Right atrium auricular region (tissue), 2 donors: ENCODE measurements at regions not wholly inside any gene's neighbourhood (a gene's known extent, or its start where the extent isn't known, plus 50 kb on each side); places are given as distances from the start of the nearest gene placed in this dataset.

Experiments
- DNase-seq: peaks from one replicate; pipeline ENCODE4 v3.0.0-alpha.2; 2019; ENCODE audit warnings: low spot score
- H3K27ac ChIP-seq, 2 donors: fragments of 200-600 bp; sonication (generic); 1 replicate in 1 of 2; 2 replicates in 1 of 2; pipeline ENCODE4 v1.5.1; 2016 to 2019
- H3K27me3 ChIP-seq, 2 donors: fragments of 200-600 bp; sonication (generic); one replicate each; pipeline versions ENCODE4 v1.5.1 to v1.6.0; 2017 to 2019
- H3K36me3 ChIP-seq: fragments of 200-600 bp; sonication (generic); one replicate; pipeline ENCODE4 v1.5.1; 2016
- H3K4me1 ChIP-seq, 2 donors: fragments of 200-600 bp; sonication (generic); one replicate each; pipeline versions ENCODE4 v1.5.1 to v1.6.0; 2017 to 2019
- H3K4me3 ChIP-seq, 2 donors: fragments of 200-600 bp; sonication (generic); 1 replicate in 1 of 2; 2 replicates in 1 of 2; pipeline ENCODE4 v1.5.1; 2017 to 2019; ENCODE audit warnings: mild to moderate bottlenecking in 1 of 2, moderate library complexity in 1 of 2
- H3K9me3 ChIP-seq, 2 donors: fragments of 200-600 bp; sonication (generic); one replicate each; pipeline ENCODE4 v1.5.1; 2019
- TF ChIP-seq, protein P1 (sequence below), 2 donors: fragments of 200-600 bp; sonication (generic); IDR thresholded peaks; one replicate each; pipeline ENCODE4 v1.5.1; 2019; ENCODE audit warnings: antibody characterized with exemption in 2 of 2

DNA sequence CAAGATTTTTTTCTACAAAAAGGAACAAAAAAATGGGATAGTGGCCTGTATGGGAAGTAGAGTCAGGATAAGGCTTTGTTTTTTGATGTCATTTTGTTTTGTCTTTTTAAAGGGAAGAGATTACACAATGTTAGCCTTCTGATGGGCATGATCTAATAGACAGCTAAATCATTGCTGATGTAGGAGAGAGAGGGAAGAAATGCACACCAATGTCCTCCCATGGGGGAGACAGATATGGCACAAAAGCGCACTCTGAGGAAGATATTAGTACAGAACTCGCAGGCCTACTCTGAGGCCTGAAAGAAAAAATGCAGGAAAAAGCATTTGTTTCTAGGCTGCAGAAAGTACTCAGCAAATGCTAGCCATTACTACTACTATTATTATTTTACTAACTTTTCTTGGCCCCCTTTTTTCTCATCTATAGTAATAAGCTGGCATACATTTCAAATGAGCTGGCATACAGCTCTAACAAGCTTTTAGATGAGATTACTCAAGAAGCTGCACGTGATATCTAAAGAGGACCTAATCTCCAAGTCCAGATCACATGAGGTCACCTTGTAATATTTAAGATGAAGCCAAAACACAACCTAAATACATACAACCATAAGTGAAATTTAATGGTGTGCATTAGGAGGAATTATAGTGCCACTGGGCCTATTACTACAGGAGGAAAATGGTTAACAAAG, 269.4 kb upstream of the TANK start:
- DNase-seq: no peak
- Histone ChIP-seq H3K27ac (peak overlapping the region in 1 of 2 donors; percentile 3), H3K4me3 (no peak overlapping the region)

DNA sequence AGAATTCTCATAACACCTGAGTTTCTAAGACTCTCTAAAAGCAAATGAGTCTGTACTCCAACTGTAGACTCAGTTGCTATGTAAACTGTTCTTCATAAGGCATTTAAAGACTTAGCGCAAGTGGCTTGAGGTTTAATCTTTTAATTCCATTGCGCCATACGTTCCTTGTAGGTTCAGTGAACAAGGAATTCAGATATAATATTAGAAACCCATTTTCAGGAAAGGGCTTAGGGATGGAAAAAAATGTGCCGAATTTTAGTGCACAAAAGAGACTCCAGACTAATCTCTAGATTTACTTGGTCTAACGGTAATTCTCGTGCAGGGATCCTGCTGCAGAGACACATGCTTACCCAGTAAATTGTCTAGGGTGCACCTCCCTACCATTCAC, 268.9 kb upstream of the TANK start:
- TF ChIP-seq, protein P1, sequence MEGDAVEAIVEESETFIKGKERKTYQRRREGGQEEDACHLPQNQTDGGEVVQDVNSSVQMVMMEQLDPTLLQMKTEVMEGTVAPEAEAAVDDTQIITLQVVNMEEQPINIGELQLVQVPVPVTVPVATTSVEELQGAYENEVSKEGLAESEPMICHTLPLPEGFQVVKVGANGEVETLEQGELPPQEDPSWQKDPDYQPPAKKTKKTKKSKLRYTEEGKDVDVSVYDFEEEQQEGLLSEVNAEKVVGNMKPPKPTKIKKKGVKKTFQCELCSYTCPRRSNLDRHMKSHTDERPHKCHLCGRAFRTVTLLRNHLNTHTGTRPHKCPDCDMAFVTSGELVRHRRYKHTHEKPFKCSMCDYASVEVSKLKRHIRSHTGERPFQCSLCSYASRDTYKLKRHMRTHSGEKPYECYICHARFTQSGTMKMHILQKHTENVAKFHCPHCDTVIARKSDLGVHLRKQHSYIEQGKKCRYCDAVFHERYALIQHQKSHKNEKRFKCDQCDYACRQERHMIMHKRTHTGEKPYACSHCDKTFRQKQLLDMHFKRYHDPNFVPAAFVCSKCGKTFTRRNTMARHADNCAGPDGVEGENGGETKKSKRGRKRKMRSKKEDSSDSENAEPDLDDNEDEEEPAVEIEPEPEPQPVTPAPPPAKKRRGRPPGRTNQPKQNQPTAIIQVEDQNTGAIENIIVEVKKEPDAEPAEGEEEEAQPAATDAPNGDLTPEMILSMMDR (IDR thresholded peaks at IDR 0.05): no peak
- H3K4me1 ChIP-seq: peaks cover 0 to 11% of the 10 kb centered on the region in 2 donors
- no peaks in the 10 kb centered on the region for H3K9me3 ChIP-seq
- no peak for DNase-seq
- H3K27me3 ChIP-seq: no peaks in the 10 kb centered on the region
- H3K27ac ChIP-seq: peak overlapping the region in 1 of 2 donors; percentile 1
- no peaks in the 10 kb centered on the region for H3K36me3 ChIP-seq
- H3K4me3 ChIP-seq: no peak overlapping the region

More for the DNA sequence above, 269.4 kb upstream of the TANK start:
- H3K9me3 ChIP-seq: no peaks in the 10 kb centered on the region
- TF ChIP-seq, protein P1 (IDR thresholded peaks at IDR 0.05): no peak
- H3K27me3 ChIP-seq: no peaks in the 10 kb centered on the region
- H3K4me1 ChIP-seq: peaks cover 0 to 11% of the 10 kb centered on the region in 2 donors
- no peaks in the 10 kb centered on the region for H3K36me3 ChIP-seq

DNA sequence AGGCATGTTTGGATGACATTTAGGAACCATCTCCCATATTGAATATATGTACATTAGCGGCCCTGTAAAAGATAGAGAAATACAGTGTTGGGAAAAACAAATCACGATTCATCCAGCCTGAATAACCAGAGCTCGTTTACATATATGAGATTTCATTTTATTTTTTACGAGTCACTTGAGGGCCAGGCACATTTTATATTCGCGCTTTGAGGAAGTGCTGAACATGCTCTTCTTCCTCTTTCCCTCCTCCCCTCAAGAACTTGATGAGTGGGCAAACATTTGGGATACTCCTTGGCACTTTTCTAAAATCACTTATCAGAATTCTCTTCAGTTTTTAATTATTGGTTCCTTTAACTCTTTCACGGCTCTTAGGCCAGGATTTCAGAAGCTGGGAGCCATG, 268.0 kb upstream of the TANK start:
- H3K27me3 ChIP-seq: no peaks in the 10 kb centered on the region
- TF ChIP-seq, protein P1 (IDR thresholded peaks at IDR 0.05): no peak
- H3K4me3 ChIP-seq: no peak overlapping the region
- H3K36me3 ChIP-seq: no peaks in the 10 kb centered on the region
- H3K4me1 ChIP-seq: peaks cover 0 to 11% of the 10 kb centered on the region in 2 donors
- no peak for DNase-seq
- H3K9me3 ChIP-seq: no peaks in the 10 kb centered on the region
- H3K27ac ChIP-seq: no peak overlapping the region

DNA sequence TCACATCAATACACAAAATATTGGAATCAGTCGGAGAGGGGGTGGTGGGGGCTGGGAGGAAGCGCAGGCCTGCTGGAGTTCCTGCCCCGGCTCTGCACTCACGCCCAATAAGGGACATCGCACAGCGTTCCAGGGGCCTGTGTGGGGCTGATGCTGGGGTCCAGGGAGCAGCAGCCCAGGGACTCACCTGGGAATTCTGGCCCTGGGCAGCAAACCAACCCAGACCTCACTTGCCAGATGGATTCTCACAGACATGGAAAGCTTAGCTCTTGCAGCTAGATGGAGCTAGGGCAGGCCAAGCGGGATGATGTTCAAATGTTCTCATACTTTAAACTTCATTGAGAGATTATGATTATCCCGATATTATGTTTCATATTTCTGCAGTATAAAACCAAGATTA, 266.6 kb upstream of the TANK start:
- Histone ChIP-seq H3K27me3 (no peaks in the 10 kb centered on the region), H3K36me3 (no peaks in the 10 kb centered on the region), H3K4me1 (peaks cover 0 to 13% of the 10 kb centered on the region in 2 donors), H3K27ac (no peak overlapping the region), H3K4me3 (no peak overlapping the region), H3K9me3 (no peaks in the 10 kb centered on the region)
- DNase-seq: no peak
- TF ChIP-seq, protein P1 (IDR thresholded peaks at IDR 0.05): no peak

DNA sequence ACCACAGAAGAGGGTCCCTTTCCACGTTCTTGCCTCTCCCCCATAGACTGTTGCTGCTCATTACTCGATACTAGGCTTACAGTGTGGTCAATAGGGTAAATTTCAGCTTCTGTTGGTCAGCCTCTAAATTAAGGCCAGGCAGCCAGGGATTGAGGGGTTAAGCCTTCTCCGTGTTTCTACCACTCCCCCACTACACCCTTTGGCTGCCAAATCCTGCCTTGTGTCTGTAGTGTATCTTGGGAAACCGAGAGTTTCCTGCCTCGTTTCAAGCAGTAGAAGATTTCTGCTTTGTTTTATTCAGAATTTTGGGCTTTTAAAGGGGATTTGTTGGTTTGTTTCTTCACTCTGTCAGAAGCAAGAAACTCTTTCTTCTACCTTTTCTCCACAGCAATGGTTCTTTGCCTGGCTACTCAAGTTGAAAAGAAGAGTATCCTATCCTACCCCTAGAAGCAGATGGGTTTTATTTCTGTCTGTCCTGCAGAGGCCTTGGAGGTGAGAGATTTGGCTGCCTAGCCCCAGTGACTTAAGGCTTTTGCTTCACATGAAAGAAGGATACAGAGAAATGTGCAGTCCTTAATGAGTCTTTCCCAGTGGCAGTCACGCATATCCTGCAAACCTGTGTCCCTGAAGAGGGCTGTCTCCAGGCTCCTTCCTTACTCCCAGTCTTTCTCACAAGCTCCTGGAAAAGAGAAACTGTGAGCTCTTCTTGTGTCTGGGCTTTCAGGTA, 261.5 kb upstream of the TANK start:
- no peak overlapping the region for H3K27ac ChIP-seq

More for the DNA sequence above, 261.5 kb upstream of the TANK start:
- TF ChIP-seq, protein P1 (IDR thresholded peaks at IDR 0.05): no peak
- H3K4me1 ChIP-seq: peaks cover 0 to 5% of the 10 kb centered on the region in 2 donors
- no peak overlapping the region for H3K4me3 ChIP-seq
- no peaks in the 10 kb centered on the region for H3K36me3 ChIP-seq
- H3K9me3 ChIP-seq: no peaks in the 10 kb centered on the region
- no peak for DNase-seq
- H3K27me3 ChIP-seq: no peaks in the 10 kb centered on the region
